CD8-positive, alpha-beta memory T cell (primary cell): ENCODE measurements at regions not wholly inside any gene's neighbourhood (a gene's known extent, or its start where the extent isn't known, plus 50 kb on each side); places are given as distances from the start of the nearest gene placed in this dataset.

Experiments used
- CTCF ChIA-PET: fragments of 350-600 bp; sonication (Branson Sonifier 250); formaldehyde crosslinking; loops from one replicate; lab custom pipeline; 2021; ENCODE audit warnings: antibody characterized with exemption; lab: Charles Lee
- POLR2A ChIA-PET: fragments of 350-600 bp; sonication (Branson Sonifier 250); formaldehyde crosslinking; loops from one replicate; lab custom pipeline; 2021; ENCODE audit warnings: antibody characterized with exemption; lab: Charles Lee
- DNase-seq, 5 donors: peaks; one replicate each; pipeline versions ENCODE4 v3.0.0 to v3.0.0-alpha.2; 2020 to 2022; ENCODE audit warnings: mixed read lengths in 1 of 5
- H3K27ac ChIP-seq: one replicate; pipeline ENCODE4 v1.7.0; 2013; ENCODE audit warnings: low read depth, mild to moderate bottlenecking, low read length, moderate library complexity
- H3K27me3 ChIP-seq: 2 replicates; pipeline ENCODE4 v1.7.0; 2013; ENCODE audit warnings: low read length, mild to moderate bottlenecking; ENCODE audit not compliant: insufficient read depth, poor library complexity, severe bottlenecking
- H3K36me3 ChIP-seq: 2 replicates; pipeline ENCODE4 v1.7.0; 2013; ENCODE audit warnings: mild to moderate bottlenecking, low read length, moderate library complexity; ENCODE audit not compliant: insufficient read depth
- H3K4me1 ChIP-seq: 2 replicates; pipeline ENCODE4 v1.7.0; 2013; ENCODE audit warnings: mild to moderate bottlenecking, low read length, moderate library complexity; ENCODE audit not compliant: insufficient read depth
- H3K4me3 ChIP-seq: 2 replicates; pipeline ENCODE4 v1.7.0; 2013; ENCODE audit warnings: mild to moderate bottlenecking, low read length
- H3K9me3 ChIP-seq: 2 replicates; pipeline ENCODE4 v1.7.0; 2013; ENCODE audit warnings: mild to moderate bottlenecking, low read length
- H3K27ac Mint-ChIP-seq, 8 donors: one replicate each; pipeline ENCODE4 v1.8.0; 2020 to 2021; ENCODE audit warnings: mixed read lengths in 8 of 8, mild to moderate bottlenecking in 6 of 8, inconsistent platforms in 3 of 8, moderate library complexity in 3 of 8
- H3K27me3 Mint-ChIP-seq, 2 donors: one replicate each; pipeline ENCODE4 v1.8.0; 2020 to 2021; ENCODE audit warnings: mixed read lengths in 2 of 2, mild to moderate bottlenecking in 1 of 2, moderate library complexity in 1 of 2
- H3K36me3 Mint-ChIP-seq, 3 donors: one replicate each; pipeline ENCODE4 v1.8.0; 2020 to 2021; ENCODE audit warnings: mixed read lengths in 3 of 3, inconsistent platforms in 1 of 3, mild to moderate bottlenecking in 1 of 3
- H3K4me1 Mint-ChIP-seq, 3 donors: one replicate each; pipeline ENCODE4 v1.8.0; 2020 to 2021; ENCODE audit warnings: mixed read lengths in 3 of 3, inconsistent platforms in 1 of 3, mild to moderate bottlenecking in 1 of 3
- H3K4me3 Mint-ChIP-seq, 7 donors: one replicate each; pipeline ENCODE4 v1.8.0; 2020 to 2021; ENCODE audit warnings: mixed read lengths in 7 of 7, mild to moderate bottlenecking in 6 of 7, moderate library complexity in 4 of 7, inconsistent platforms in 2 of 7
- H3K9me3 Mint-ChIP-seq, 5 donors: one replicate each; pipeline ENCODE4 v1.8.0; 2020 to 2022; ENCODE audit warnings: mixed read lengths in 5 of 5, mild to moderate bottlenecking in 3 of 5, moderate library complexity in 2 of 5, inconsistent platforms in 1 of 5

GRCh38 chr16:51374790-51375189 lies 223.7 kb upstream of the SALL1 start:
- H3K36me3 Mint-ChIP-seq: no peaks in the 10 kb centered on the region
- DNase-seq: no peak
- Histone ChIP-seq H3K4me3 (no peak overlapping the region), H3K4me1 (no peaks in the 10 kb centered on the region), H3K36me3 (no peaks in the 10 kb centered on the region), H3K9me3 (no peaks in the 10 kb centered on the region), H3K27ac (no peak overlapping the region), H3K27me3 (no peaks in the 10 kb centered on the region)
- H3K4me3 Mint-ChIP-seq: no peak overlapping the region
- no peaks in the 10 kb centered on the region for H3K4me1 Mint-ChIP-seq
- H3K9me3 Mint-ChIP-seq: peaks cover 4 to 11% (median 7%) of the 10 kb centered on the region in 5 donors
- POLR2A ChIA-PET: no interaction called here
- H3K27me3 Mint-ChIP-seq: no peaks in the 10 kb centered on the region
- H3K27ac Mint-ChIP-seq: no peak overlapping the region
- CTCF ChIA-PET: no interaction called here

- Mint-ChIP-seq H3K9me3 (peaks cover 4 to 11% (median 8%) of the 10 kb centered on the region in 5 donors), H3K27ac (no peak overlapping the region), H3K4me3 (no peak overlapping the region), H3K27me3 (no peaks in the 10 kb centered on the region), H3K36me3 (no peaks in the 10 kb centered on the region), H3K4me1 (no peaks in the 10 kb centered on the region)
- no peak for DNase-seq
- H3K36me3 ChIP-seq: no peaks in the 10 kb centered on the region
- no peaks in the 10 kb centered on the region for H3K9me3 ChIP-seq
- ChIA-PET POLR2A (no interaction called here), CTCF (no interaction called here)
- no peak overlapping the region for H3K27ac ChIP-seq
- no peak overlapping the region for H3K4me3 ChIP-seq
- H3K27me3 ChIP-seq: no peaks in the 10 kb centered on the region
- no peaks in the 10 kb centered on the region for H3K4me1 ChIP-seq
These were observed 223.3 kb upstream of the SALL1 start for GRCh38 chr16:51374346-51374745.

DNA sequence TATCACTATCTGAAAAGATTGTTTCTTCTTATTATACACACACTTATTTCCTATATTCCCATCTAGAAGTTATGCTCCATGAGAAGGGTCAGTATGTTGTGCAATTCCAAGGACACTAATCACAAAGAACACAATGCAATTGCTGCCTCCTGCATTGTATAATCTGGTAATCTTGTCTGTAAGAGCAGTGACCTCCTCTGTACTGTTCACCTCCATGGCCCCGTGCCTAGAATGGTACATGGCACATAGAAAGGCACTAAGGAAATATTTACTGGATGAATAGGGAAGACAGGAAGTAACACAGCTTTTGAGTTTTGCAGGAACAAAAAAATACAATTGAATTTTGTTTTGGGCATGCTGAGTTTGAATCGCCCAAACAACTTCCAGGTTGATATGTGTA lies 214.6 kb upstream of the SALL1 start:
- peaks cover 0 to 1% of the 10 kb centered on the region in 2 donors for H3K27me3 Mint-ChIP-seq
- CTCF ChIA-PET: no interaction called here

DNA sequence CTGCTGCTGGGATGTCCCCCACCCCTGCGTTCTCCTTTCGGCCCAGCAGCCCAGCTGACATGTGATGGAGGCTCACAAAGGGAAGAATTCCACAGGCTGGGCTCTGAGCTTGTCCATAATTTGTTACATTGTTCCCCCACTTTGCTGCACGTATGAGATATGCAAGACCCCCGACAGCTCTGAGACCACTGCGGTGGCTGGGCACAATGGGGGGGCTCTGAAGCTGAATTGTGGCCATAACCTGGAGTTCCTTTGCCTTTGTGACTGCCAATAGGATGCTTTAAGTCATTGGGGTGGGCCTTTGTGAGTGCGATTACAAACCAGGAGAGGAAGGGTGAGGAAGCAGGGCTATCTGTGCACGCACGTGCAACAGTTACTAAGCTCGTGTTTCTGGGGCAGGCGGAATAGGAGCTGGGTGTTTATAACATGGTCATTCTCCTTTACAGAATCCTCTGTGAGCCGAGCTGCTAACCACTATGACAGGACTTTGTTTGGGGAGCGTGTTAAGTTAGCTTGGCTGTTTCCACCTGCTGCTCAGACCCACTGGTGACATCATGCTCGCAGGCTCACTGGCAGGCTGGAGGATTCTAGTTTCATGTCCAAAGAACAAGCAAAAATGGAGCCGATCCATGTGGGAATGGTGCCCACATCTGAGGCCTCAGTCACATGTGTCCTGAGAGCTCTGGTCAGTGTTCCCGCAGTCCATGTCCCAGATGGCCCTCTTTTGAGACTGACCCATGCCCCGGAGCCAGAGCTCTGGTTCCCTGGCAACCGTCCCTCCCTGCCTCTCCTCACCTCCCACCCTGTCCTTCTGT lies 208.3 kb upstream of the SALL1 start:
- Histone ChIP-seq H3K4me3 (no peak overlapping the region), H3K36me3 (no peaks in the 10 kb centered on the region), H3K27me3 (no peaks in the 10 kb centered on the region), H3K27ac (no peak overlapping the region), H3K4me1 (no peaks in the 10 kb centered on the region), H3K9me3 (no peaks in the 10 kb centered on the region)
- Mint-ChIP-seq H3K27ac (no peak overlapping the region), H3K4me3 (no peak overlapping the region), H3K9me3 (peaks cover 2 to 9% (median 6%) of the 10 kb centered on the region in 5 donors), H3K27me3 (no peaks in the 10 kb centered on the region), H3K36me3 (no peaks in the 10 kb centered on the region), H3K4me1 (no peaks in the 10 kb centered on the region)
- POLR2A ChIA-PET: no interaction called here
- CTCF ChIA-PET: no interaction called here
- DNase-seq: no peak

More for the DNA sequence above, 214.6 kb upstream of the SALL1 start:
- H3K9me3 ChIP-seq: no peaks in the 10 kb centered on the region
- no peak for DNase-seq
- Mint-ChIP-seq H3K36me3 (no peaks in the 10 kb centered on the region), H3K27ac (no peak overlapping the region), H3K4me3 (no peak overlapping the region), H3K4me1 (no peaks in the 10 kb centered on the region), H3K9me3 (peaks cover 2 to 10% (median 6%) of the 10 kb centered on the region in 5 donors)
- H3K36me3 ChIP-seq: no peaks in the 10 kb centered on the region
- H3K27ac ChIP-seq: no peak overlapping the region
- H3K4me1 ChIP-seq: no peaks in the 10 kb centered on the region
- no peak overlapping the region for H3K4me3 ChIP-seq
- no peaks in the 10 kb centered on the region for H3K27me3 ChIP-seq
- POLR2A ChIA-PET: no interaction called here

- H3K4me1 ChIP-seq: no peaks in the 10 kb centered on the region
- no peak overlapping the region for H3K27ac Mint-ChIP-seq
- no peaks in the 10 kb centered on the region for H3K36me3 ChIP-seq
- ChIA-PET POLR2A (no interaction called here), CTCF (no interaction called here)
- no peaks in the 10 kb centered on the region for H3K9me3 ChIP-seq
- H3K9me3 Mint-ChIP-seq: peaks cover 0 to 8% (median 6%) of the 10 kb centered on the region in 5 donors
- H3K27me3 ChIP-seq: no peaks in the 10 kb centered on the region
- no peak for DNase-seq
- no peaks in the 10 kb centered on the region for H3K27me3 Mint-ChIP-seq
- H3K4me1 Mint-ChIP-seq: no peaks in the 10 kb centered on the region
- H3K27ac ChIP-seq: no peak overlapping the region
- no peaks in the 10 kb centered on the region for H3K36me3 Mint-ChIP-seq
- no peak overlapping the region for H3K4me3 Mint-ChIP-seq
- no peak overlapping the region for H3K4me3 ChIP-seq
These were observed 206.8 kb upstream of the SALL1 start for GRCh38 chr16:51357839-51358238.

GRCh38 chr16:51355875-51356274 lies 204.8 kb upstream of the SALL1 start:
- no peaks in the 10 kb centered on the region for H3K4me1 ChIP-seq
- CTCF ChIA-PET: no interaction called here
- POLR2A ChIA-PET: no interaction called here
- H3K9me3 ChIP-seq: no peaks in the 10 kb centered on the region
- Mint-ChIP-seq H3K27me3 (no peaks in the 10 kb centered on the region), H3K27ac (no peak overlapping the region), H3K4me3 (no peak overlapping the region), H3K9me3 (peaks cover 0 to 8% (median 1%) of the 10 kb centered on the region in 5 donors), H3K4me1 (no peaks in the 10 kb centered on the region), H3K36me3 (no peaks in the 10 kb centered on the region)
- H3K4me3 ChIP-seq: no peak overlapping the region
- no peaks in the 10 kb centered on the region for H3K27me3 ChIP-seq
- no peak for DNase-seq
- H3K27ac ChIP-seq: no peak overlapping the region
- no peaks in the 10 kb centered on the region for H3K36me3 ChIP-seq

DNA sequence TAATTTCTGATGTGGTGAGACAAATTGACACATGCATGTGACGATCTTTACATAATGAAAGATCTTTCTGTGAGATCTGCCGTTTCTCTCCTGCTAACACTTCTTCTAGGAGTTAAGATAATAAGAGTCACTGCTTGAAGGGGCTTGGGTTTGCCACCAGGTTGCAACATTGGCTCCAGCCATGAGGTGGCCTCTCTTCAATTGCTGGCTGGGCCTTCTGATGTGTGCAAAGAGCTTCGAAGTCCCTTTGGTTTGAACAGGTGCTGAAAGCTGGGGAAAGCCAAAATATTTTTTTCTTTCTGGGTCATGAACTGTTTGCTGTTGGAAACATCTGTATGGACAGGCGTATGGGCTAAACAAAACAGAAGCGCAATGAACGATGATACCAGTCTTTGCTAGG lies 204.1 kb upstream of the SALL1 start:
- Mint-ChIP-seq H3K27me3 (no peaks in the 10 kb centered on the region), H3K36me3 (no peaks in the 10 kb centered on the region), H3K27ac (no peak overlapping the region), H3K9me3 (peaks cover 0 to 8% (median 1%) of the 10 kb centered on the region in 5 donors), H3K4me1 (no peaks in the 10 kb centered on the region), H3K4me3 (no peak overlapping the region)
- H3K36me3 ChIP-seq: no peaks in the 10 kb centered on the region
- ChIA-PET POLR2A (no interaction called here), CTCF (no interaction called here)
- no peaks in the 10 kb centered on the region for H3K4me1 ChIP-seq
- no peaks in the 10 kb centered on the region for H3K27me3 ChIP-seq
- H3K4me3 ChIP-seq: no peak overlapping the region
- no peaks in the 10 kb centered on the region for H3K9me3 ChIP-seq
- no peak for DNase-seq
- H3K27ac ChIP-seq: no peak overlapping the region

- no peak overlapping the region for H3K27ac Mint-ChIP-seq
These were observed 202.0 kb upstream of the SALL1 start for GRCh38 chr16:51353055-51353454.

More at GRCh38 chr16:51353055-51353454, 202.0 kb upstream of the SALL1 start:
- POLR2A ChIA-PET: no interaction called here
- no peaks in the 10 kb centered on the region for H3K4me1 Mint-ChIP-seq
- no peaks in the 10 kb centered on the region for H3K4me1 ChIP-seq
- no peak overlapping the region for H3K27ac ChIP-seq
- no peak overlapping the region for H3K4me3 ChIP-seq
- CTCF ChIA-PET: no interaction called here
- H3K27me3 Mint-ChIP-seq: no peaks in the 10 kb centered on the region
- no peaks in the 10 kb centered on the region for H3K9me3 ChIP-seq
- H3K36me3 Mint-ChIP-seq: no peaks in the 10 kb centered on the region
- no peaks in the 10 kb centered on the region for H3K36me3 ChIP-seq
- H3K27me3 ChIP-seq: no peaks in the 10 kb centered on the region
- H3K9me3 Mint-ChIP-seq: peaks cover 0 to 6% (median 1%) of the 10 kb centered on the region in 5 donors
- DNase-seq: no peak
- H3K4me3 Mint-ChIP-seq: no peak overlapping the region
